AG04450 (cell line): ENCODE measurements at regions not wholly inside any gene's neighbourhood (a gene's known extent, or its start where the extent isn't known, plus 50 kb on each side); places are given as distances from the start of the nearest gene placed in this dataset.

Experiments used
- CTCF ChIA-PET: fragments of 300-600, 350-600 bp; formaldehyde crosslinking; extraction: SDS; loops from one replicate; lab custom pipeline; 2022; ENCODE audit warnings: antibody characterized with exemption, inconsistent platforms; lab: Charles Lee
- POLR2A ChIA-PET: fragments of 350-600 bp; formaldehyde crosslinking; extraction: SDS; loops from one replicate; lab custom pipeline; 2021; ENCODE audit warnings: antibody characterized with exemption, inconsistent platforms; lab: Yijun Ruan, JAX
- DNase-seq: peaks from one replicate; pipeline ENCODE4 v3.0.0-alpha.2; 2011; ENCODE audit warnings: low read depth, low spot score
- H3K27ac ChIP-seq: one replicate; pipeline ENCODE4 v1.5.1; 2012; ENCODE audit warnings: low read depth, low read length, control low read depth
- H3K27me3 ChIP-seq: one replicate; pipeline ENCODE4 v1.6.0; 2012; ENCODE audit warnings: low read length; ENCODE audit not compliant: control insufficient read depth, insufficient read depth
- H3K4me3 ChIP-seq: 2 replicates; pipeline ENCODE4 v1.5.1; 2011; ENCODE audit warnings: mild to moderate bottlenecking, low read depth, low read length, control low read depth
- H3K9me3 ChIP-seq: 2 replicates; pipeline ENCODE4 v1.5.1; 2012; ENCODE audit warnings: low read length; ENCODE audit not compliant: control insufficient read depth, insufficient read depth
- TF ChIP-seq, protein P1 (sequence below): IDR thresholded peaks from 2 replicates; pipeline ENCODE4 v1.5.1; 2011; ENCODE audit warnings: low read depth, low read length, control low read depth, inconsistent platforms

DNA sequence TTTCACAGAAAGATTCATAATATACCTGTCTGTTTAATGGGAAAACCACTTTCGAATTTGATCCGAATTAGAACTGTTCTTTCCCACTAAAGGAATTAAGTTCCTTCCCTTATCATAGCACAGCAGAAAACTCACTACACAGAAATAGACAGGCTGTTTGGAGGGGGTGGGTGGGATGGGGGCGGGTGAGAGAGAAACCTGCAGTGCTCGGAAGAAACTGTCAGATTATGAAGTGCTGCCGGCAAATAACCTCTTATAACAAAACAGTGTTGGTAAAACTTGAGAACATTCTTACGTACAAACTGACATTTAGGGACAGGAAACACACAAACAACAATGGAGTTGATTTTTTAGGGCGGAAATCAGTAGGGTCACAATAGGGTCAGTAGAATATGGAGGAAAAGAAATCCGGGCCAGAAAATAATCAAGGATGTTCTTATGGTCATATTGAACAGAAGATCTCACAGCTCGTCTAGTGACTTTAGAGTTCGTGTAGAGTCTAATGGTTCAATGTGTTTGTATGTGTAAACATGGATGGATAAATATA lies 756.0 kb upstream of the LRATD1 start:
- POLR2A ChIA-PET = no interaction called here
- TF ChIP-seq, protein P1, sequence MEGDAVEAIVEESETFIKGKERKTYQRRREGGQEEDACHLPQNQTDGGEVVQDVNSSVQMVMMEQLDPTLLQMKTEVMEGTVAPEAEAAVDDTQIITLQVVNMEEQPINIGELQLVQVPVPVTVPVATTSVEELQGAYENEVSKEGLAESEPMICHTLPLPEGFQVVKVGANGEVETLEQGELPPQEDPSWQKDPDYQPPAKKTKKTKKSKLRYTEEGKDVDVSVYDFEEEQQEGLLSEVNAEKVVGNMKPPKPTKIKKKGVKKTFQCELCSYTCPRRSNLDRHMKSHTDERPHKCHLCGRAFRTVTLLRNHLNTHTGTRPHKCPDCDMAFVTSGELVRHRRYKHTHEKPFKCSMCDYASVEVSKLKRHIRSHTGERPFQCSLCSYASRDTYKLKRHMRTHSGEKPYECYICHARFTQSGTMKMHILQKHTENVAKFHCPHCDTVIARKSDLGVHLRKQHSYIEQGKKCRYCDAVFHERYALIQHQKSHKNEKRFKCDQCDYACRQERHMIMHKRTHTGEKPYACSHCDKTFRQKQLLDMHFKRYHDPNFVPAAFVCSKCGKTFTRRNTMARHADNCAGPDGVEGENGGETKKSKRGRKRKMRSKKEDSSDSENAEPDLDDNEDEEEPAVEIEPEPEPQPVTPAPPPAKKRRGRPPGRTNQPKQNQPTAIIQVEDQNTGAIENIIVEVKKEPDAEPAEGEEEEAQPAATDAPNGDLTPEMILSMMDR = no peak
- H3K27ac ChIP-seq = no peak overlapping the region
- H3K9me3 ChIP-seq = peaks cover 5% of the 10 kb centered on the region
- CTCF ChIA-PET = no interaction called here
- no peaks in the 10 kb centered on the region for H3K27me3 ChIP-seq
- DNase-seq = no peak
- H3K4me3 ChIP-seq = no peak overlapping the region

DNA sequence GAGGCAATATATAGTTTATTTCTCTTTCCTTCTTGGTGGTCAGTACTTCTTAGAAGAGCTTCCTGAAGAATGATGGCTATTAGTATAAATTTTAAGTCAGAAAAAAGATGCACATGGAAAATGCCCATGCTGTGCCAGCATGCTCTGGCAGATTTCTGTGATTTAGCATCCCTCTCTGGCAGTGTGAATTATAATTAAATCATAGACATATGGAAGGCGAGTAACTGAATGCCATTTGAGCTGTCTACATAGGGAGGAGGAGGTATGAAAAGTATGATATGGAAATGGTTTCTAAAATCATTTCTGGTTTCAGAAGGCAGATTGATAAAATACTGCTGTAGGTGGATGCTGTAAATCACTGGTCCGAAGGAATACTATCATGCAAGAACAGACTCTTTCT lies 754.9 kb upstream of the LRATD1 start:
- TF ChIP-seq, protein P1 = no peak
- ChIA-PET CTCF (no interaction called here), POLR2A (no interaction called here)
- H3K27ac ChIP-seq = no peak overlapping the region
- no peaks in the 10 kb centered on the region for H3K27me3 ChIP-seq
- no peak overlapping the region for H3K4me3 ChIP-seq
- no peak for DNase-seq
- peaks cover 3% of the 10 kb centered on the region; the same call in 1 of the 2 replicates for H3K9me3 ChIP-seq

DNA sequence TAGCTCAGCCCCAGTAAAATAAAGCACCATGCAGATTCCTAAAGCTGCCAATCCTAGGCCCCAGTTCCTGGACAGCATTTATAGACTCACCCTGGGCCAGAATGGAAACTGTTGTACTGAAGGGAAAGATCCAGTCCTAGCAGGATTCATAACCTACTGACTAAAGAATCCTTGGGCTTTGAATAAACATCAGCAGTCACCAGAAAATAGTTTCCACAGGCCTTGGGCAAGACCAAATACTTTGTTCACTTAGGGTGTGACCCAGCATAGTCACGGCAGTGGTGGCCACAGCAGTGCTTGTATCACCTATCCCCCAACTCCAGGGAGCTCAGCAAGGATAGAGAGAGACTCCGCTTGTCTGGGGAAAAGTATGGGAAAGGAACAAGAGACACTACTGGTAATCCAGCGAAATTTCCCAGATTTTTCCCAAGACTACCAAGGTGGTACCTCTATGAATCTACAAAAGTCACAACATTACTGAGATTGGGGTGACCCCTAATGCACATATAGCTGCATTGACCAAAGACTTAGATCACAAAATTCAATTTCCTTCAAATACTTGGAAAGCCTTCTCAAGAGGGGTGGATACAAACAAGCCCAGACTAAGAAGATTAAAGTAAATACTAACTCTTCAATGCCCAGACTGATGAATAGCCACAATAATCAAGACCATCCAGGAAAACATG lies 748.1 kb upstream of the LRATD1 start:
- no peak for DNase-seq
- no peak overlapping the region for H3K4me3 ChIP-seq
- no peak overlapping the region for H3K27ac ChIP-seq
- peaks cover 8% of the 10 kb centered on the region for H3K9me3 ChIP-seq
- CTCF ChIA-PET = no interaction called here
- H3K27me3 ChIP-seq = no peaks in the 10 kb centered on the region
- POLR2A ChIA-PET = no interaction called here
- TF ChIP-seq, protein P1 = no peak

DNA sequence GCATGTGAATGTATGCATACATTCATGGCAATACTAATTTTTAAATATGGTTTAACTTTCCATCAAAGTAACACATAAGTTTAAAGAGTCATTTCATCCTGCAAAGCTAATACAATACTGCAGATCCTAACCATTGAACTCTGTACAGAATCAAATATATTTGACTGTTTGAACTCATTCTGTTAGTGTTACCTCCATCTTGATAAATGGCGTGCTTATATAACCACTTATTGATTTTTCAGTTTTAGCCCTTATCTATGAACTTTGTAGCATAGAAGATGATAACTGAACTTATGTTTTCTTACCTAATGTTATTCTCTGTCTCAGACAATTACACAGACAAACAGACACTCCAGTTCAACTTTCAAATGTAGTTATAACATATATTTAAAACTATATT lies 731.0 kb upstream of the LRATD1 start:
- TF ChIP-seq, protein P1 = no peak

DNA sequence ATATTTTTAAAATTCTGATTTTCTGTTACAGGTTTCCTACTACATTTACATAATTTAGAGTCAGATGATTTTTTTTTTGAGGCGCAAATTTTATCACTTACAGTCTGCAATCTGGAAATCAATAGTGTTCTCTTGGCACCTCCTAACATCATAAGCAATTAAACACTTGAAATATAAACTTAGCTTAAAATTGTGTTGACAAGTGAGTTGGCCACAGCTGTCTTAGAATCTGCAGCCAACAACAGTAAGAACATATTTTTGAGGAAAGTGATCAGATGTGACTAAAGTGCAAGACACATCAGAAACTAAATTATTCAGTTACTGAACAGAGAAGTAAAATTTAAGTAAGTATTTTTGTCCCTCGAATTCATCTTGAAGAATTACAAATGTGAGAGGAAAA lies 726.7 kb upstream of the LRATD1 start:
- ChIA-PET POLR2A (no interaction called here), CTCF (no interaction called here)
- H3K9me3 ChIP-seq = no peaks in the 10 kb centered on the region
- no peaks in the 10 kb centered on the region for H3K27me3 ChIP-seq
- H3K27ac ChIP-seq = no peak overlapping the region
- no peak for DNase-seq
- no peak overlapping the region for H3K4me3 ChIP-seq
- TF ChIP-seq, protein P1 = no peak

More for the DNA sequence above, 731.0 kb upstream of the LRATD1 start:
- Histone ChIP-seq H3K27me3 (no peaks in the 10 kb centered on the region), H3K9me3 (peaks cover 7% of the 10 kb centered on the region; the same call in 1 of the 2 replicates), H3K27ac (no peak overlapping the region), H3K4me3 (no peak overlapping the region)
- ChIA-PET POLR2A (no interaction called here), CTCF (no interaction called here)
- no peak for DNase-seq
